HG03159 (cell line): ENCODE measurements at regions not wholly inside any gene's neighbourhood (a gene's known extent, or its start where the extent isn't known, plus 50 kb on each side); places are given as distances from the start of the nearest gene placed in this dataset.

Source experiments
- ATAC-seq: cut with Tn5 transposase; IDR thresholded peaks from one replicate; pipeline ENCODE4 v1.9.1; 2021; ENCODE audit warnings: mild to moderate bottlenecking, moderate library complexity; ENCODE audit not compliant: unreplicated experiment

DNA sequence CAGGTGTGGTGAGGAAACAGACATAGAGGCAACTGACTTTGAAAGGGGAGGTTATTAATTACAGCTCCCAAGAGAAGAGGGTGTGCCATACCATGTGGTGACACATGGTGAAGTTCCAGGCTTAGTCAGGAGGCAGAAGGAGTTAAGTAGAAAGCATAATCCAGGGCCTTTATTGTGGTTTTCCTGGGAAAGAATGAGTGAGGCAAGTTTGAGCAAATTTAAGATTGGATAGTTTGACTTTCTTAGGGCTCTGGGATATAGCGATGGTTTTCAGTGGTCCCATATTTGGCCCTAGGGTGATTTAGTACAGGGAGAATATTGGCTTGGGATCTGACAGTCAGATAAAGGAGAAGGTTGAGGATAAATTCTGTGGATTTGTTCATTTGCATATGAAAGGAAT is 495.9 kb upstream of the FSTL5 start:
- ATAC-seq = no peak

DNA sequence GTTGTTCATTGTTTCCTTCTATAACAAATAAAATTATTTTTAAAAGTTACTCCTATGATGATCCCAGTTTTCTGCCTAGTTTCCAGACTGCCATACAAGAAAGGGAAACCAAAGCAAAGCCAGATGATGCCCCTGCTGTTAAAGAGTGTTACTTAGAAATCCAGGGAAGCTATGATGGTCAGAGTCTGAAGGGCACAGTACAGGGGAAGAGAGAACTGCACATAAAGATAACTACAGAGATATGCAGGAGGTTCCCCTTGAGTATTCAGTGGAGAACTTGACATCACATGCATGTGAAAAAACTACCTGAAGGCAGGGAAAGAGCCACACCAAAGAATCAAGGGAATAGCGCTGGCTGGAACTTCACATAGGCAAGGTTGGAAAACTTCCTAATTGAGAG is 494.2 kb upstream of the FSTL5 start:
- ATAC-seq = no peak

DNA sequence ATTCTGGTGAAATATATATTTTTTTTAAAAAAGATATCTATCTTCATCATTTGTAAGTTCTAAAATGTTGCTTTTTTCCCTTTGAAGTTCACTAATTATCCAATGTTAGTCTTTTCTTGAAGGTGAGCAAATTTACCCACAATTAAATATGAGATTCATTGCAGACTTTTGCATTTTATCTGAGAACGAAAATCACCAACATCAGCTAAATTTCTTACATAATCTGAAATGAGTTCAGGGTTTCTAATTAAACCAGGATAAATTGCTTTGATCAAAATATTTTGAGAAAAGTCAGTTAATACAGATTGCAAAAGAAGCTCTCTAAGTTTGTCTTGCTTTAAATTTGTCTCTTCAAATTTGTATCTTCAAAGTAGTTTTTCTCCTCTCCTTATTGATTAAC is 486.4 kb upstream of the FSTL5 start:
- ATAC-seq = no peak

DNA sequence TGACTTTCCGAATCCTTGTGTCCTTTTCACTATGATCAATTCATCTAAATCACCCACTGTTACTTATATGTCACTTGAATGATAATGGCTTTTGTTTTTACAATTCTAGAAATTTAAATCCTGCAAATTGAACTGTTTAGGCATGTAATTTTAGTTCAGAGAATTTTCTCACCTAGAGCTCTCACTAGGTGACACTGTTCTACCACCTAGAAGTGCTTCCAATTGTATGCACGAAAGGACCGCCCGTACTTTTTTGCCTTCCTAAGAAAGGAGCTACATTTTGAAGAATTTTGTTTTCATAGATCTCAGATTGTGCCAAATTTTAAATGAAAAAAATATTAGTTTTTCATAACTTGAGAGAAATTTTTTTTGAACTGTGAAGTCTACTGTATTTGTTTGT is 481.6 kb upstream of the FSTL5 start:
- ATAC-seq = no peak

DNA sequence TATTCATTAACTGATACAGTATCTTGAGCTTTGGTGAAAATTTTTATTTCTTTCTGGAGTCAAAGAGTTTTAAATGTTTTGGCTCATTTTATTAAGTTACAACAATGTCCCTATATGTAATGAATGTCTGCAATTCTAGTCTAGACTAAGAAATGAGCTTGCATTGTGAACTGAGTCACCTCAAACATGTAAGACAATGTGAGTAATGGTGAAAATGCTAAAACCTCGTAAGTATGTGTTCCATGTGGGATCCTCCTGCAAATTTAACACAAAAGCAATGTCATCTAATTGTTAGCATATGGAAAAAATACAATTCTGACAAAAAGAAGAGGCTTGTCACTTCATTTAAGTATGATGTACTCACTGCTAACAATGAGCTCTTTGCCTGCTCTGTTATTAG is 480.5 kb upstream of the FSTL5 start:
- no peak for ATAC-seq

DNA sequence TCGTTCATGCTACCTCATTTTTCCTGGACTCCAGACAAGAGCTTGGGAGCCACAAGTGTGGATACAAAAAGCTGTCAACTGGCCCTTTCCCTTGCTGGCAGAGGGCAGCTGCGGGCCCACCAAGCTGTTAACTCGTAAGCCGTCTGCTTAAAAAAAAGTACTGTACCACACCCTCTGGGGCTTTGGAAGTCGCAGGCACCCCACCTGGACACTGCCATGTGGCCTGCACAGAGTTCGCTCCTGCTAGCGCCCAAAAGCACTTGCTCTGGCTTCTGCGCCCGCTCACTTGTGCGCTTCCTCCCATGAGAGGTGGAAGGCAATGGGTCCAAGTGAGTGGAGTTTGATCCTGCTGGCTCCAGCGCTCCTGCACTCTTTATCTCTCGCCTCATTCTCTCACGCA is 476.4 kb upstream of the FSTL5 start:
- no peak for ATAC-seq

DNA sequence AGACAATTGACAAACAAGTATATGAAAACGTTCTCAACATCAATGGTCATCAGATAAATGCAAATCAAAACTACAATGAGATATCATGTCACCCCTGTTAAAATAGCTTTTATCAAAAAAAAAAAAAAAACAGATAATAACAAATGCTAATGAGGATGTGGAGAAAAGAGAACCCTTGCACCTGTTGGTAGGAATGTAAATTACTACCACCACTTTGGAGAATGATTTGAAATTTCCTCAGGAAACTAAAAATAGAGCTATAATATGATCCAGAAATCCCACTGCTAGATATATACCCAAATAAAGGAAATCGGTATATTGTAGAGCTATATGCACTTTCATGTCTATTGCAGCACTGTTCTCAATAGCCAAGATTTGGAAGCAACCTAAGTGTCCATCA is 470.6 kb upstream of the FSTL5 start:
- no peak for ATAC-seq

DNA sequence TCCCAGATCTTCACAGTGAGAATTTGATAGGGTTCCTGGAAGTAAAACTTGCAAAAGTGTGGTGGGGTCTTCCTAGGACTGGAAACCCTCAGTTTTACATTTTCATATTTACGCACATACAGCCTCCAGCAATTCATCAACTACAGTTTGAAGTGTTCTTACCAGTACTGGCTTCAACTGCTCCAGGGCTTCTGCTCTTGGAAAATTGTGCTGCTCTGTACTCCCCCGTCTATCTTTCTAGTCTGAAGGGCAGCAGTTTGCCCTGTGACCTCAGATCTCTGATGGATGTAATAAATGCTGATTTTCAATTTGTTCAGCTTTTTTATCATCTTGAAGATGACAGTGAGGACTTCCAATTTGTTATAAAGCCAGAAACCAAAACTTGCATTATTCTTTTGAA is 458.9 kb upstream of the FSTL5 start:
- ATAC-seq = no peak

DNA sequence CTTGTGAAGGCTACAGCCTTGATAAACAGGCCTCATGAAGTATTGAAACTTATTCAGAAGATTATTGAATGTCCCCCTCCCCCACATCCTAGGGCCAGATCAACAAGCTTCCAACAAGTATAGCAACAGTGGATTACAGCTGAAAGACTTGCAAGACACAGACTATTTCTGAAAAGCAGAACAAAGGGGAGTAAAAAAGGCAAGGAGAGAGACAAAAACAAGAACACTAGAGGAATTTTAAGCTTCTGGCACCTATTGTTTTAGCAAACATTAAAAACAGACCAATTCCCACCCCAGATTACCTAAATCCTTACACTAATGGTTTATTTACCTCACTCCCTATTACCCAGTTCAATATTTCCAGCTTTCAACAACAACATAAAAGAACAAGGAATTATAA is 446.3 kb upstream of the FSTL5 start:
- no peak for ATAC-seq

DNA sequence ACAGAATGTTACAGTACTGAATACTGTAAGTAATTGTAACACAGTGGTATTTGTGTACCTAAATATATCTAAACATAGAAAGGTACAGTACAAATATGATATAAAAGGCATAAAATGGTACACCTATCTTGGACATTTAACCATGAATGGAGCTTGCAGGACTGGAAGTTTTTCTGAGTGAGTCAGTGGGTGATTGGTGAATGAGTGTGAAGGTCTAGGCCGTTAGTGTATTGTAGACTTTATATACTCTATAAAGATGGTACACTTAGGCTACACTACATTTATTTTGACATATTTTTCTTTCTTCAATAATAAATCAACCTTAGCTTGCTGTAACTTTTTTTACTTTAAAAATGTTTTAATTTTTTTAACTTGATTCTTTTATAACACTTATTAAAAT is 422.5 kb upstream of the FSTL5 start:
- no peak for ATAC-seq

DNA sequence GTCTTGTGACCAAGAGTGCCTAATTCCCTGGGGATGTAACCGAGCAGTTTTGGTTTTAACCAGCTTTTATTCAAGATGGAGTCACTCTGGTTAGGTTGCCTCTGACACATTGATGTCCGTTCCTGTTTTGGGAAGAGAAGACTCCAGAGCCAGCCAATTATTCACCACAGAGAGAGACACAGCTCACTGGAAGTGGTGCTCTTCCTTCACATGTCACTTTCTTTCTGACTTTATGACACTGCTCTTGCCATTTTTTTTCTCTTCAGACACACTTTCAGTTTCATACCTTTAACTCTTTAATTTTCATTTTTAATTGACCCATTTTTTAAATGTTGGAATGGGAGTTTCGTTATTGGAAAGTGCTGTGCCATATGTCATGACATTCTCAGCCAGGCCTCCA is 418.4 kb upstream of the FSTL5 start:
- ATAC-seq = no peak

DNA sequence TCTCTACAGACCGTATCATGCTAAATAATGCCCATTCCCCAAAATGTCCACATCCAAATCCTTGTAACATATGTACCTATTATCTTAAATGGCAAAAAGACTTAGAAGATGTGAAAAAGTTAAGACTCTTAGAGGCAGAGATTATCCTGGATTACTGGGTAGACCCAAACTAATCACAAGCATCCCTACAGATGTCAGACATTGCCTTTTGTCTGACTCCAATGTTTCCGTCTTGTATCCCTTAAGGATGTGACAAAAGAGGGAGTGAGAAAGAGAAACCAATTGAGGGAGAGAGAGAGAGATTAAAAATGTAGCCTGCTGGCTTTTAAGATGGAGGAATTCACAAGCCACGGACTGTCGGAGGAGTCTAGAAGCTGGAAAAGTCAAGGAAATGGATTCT is 401.9 kb upstream of the FSTL5 start:
- no peak for ATAC-seq

DNA sequence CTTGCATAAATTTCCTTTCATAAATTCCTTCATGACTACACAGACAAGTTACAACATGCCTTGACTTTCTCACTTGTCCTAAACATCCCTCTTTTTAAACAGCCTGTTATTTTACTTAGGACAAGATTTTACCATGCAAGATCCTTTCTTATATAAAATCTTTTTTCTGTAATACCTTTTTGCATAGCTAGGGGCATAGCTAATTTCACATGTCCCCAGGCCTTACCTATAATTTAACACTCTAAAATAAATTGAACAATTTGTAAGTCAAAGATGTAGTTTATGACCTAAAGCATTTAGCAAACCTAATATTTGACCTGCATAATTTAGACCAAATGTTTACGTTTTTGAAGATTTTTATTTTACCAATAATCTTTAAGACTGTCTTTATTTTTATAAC is 396.3 kb upstream of the FSTL5 start:
- no peak for ATAC-seq

DNA sequence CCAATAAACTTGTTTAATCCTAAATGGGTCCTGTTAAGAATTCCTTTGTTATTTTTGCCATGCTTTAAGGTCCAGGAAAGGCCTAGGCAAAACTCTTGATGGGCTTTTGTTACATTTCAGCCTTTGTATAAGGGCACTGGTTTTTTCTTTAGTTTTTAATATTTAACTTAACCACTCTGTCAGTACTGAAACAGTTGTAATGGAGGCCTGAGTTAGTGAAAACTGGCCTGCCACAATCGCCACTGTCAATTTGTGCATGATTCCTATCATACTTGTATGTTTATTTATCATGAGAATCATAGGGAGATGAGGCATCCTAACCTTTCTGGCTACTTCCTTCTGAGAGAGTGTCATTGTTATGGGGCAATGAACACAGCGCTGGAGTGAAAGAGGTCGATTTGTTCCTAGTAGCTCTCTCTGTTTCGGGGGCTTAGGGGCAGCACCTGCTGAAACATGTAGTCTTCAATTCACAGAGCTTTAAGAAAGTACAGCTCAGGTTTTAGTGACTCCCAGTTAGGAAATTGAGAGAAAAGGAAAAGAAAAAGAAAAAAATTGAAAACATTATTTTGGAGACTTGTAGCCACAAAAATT is 393.8 kb upstream of the FSTL5 start:
- ATAC-seq = no peak

DNA sequence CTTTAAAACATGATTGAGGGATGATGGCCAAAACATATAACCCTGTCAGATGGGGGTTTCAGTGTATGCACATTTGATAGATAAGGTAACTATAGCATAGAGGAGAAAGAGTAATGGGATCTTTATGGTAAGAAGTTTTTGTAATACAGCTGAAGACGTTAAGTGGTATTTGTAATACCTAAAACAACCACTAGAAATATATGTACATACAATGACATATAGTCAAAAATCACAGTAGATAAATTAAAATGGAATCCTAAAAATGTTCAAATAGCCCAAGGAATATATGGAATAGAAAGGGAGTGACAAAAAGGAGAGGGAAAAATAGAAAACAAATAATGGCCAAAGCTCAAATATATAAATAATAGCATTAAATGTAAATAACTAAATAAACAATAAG is 371.3 kb upstream of the FSTL5 start:
- peak; percentile 45 for ATAC-seq

DNA sequence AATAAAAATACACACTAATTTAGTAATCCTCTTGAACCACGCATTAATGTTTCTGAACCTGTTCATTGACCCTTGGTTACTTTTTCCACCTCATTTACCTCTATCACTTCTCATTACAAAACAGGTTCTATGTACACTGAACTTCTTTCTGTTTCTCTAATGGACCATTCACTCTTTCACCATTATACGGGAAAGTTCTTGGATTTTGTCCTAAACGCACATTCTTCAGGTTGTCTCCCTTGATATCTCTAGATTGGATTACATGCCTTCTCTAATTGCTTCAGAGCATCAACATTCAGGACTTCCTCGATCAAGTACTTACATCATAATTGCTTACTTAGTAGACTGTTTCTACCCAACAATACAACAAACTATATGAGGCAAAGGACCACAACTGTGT is 359.4 kb upstream of the FSTL5 start:
- no peak for ATAC-seq

DNA sequence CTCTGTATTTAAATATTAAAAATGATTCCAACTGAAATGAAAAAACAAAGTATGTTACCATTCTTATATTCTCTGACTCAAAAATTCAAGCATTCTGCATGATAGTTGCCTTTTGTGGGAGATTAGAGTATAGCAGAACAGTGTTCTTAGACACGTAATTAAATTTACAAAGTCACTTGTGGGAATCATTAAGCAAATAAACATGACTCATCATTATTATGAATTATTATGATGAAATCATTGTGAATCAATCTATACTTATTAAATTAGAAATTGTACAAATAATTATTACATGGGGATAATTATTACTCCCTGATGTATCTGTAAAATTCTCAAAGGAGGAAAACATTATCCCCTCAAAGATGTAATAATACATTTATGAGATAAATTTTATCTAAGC is 358.9 kb upstream of the FSTL5 start:
- no peak for ATAC-seq

DNA sequence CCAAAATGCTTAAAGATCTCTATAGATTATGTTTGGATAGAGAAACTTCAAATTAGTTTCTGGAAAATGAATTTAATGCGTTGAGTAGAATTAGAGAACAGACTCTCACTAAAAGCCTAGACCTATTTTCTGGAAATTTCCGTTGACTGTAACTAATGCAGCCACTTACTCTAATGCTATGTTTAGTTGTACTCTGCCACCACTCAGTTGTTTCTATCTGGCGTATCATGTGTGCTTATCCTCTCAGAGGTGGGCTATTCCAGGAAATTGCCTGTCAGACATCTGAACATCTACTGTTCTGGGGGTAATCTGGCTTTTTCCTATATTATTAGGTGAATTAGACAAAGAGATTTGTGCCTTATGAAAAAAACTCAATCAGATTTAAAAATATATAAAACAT is 347.1 kb upstream of the FSTL5 start:
- ATAC-seq = no peak

DNA sequence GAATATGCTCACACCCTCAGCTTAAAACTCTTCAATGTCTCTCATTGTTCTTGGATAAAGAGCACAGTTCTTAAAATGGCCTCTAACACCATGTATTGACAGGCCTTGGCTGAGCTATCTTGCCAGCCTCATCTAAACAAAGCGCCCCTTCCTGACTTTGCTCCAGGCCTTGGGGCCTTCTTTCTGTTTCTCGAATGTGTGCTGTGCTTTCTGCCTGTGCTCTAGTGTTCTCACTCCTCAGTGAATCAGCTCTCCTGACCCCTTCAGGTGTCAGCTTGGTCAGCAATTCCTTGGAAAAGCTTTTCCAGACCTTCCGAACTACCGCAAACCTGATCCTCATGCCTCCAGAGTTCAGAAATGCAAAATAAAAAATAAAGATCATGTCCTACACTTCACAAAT is 346.3 kb upstream of the FSTL5 start:
- no peak for ATAC-seq

DNA sequence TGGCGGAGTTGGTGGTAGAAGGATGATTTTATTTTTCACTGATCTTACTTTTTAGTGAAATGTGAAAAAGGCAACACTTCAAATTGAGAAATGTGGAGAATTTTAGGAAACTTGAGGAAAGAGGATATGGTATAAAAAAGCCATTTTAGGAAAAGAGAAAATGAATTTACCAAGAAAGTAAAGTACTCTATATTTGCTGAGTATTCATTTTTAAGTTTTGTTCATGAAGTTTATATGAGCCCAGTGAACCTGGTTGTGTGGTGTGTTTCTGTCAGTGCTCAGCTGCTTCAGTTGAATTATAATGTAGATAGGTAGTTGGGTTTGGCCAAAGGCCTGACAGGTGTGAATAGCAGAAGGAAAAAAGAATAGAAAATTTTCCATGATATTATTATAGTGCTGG is 345.5 kb upstream of the FSTL5 start:
- ATAC-seq = no peak

DNA sequence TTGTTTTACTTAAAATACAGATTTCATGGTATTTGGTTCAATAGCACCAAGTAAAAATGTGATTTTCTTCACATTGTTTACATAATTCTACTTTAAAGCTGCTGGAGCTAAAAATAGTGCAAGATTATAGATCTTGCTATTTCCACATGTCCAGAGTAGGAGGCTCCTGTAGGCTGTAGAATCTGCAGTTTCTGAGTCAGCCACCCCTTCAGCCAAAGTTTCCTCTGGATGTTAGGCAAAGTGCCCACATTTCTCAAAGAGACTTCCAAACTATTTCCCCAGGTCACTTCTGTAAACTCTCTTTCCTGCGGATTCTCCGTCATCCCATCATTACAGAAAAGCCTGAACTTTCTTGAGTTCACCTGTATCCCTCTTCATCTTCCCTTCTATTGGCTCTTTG is 342.5 kb upstream of the FSTL5 start:
- no peak for ATAC-seq

DNA sequence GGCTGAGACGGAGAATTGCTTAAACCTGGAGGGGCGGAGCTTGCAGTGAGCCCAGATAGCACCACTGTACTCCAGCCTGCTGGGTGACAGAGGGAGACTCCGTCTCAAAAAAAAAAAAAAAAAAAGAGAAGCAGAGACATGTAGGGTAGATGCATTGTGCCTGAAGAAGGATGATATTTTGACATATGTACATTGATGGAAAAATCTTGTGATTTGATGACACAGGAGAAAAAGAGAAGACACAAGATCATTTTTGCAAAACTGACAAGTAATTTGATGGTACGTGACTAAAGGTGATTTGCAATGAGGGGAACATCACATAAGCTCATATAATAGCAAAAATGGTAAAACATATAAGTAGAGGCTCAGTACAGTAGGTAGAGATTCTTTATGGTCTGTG is 340.1 kb upstream of the FSTL5 start:
- ATAC-seq = no peak

DNA sequence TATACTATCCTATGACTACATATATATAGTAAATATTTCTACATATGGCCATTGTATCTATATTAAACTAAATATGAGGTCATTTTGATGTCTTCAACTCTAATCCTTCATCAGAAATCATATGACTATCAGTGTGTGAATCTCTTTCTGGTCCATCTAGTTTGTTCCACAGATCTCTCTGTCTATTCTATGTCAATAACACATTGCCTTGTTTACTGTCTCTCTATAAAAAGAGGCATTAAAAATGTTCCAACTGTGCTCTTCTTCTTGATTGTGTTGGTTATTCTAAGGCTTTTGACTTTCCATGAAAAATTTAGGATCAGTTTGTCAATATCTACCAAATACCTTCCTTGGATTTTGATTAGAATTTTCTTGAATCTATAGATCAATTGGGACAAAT is 338.3 kb upstream of the FSTL5 start:
- no peak for ATAC-seq

DNA sequence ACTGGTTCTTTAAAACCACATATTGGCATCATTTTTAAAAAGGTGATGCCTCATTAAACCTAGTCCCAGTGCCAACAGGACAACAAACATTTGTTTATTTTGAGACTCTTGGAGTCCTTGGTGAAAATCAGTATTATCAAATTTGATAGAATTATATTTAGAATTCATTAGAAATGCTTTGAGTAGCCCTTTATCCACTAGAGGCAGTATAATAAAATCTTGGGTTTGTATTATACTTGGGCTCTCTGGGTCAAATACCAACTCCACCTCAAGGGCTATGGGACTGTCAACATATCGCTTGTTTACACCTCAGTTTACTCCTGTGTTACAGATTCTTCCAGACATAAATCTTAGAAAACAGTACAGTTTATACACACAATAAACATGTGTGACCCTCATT is 335.7 kb upstream of the FSTL5 start:
- ATAC-seq = peak; percentile 66
